ENCODE measurements at regions not wholly inside any gene's neighbourhood (a gene's known extent, or its start where the extent isn't known, plus 50 kb on each side); places are given as distances from the start of the nearest gene placed in this dataset.

GRCh38 chr11:95327273-95327948 is 96.4 kb upstream of the SESN3 start:
- no peak for TF ChIP-seq CTCF (IDR thresholded peaks at IDR 0.05; ENCODE audit: poor library complexity)
- TF ChIP-seq EZH2 (IDR thresholded peaks at IDR 0.05; ENCODE audit: borderline replicate concordance) = no peak
- TF ChIP-seq EZH2phosphoT487 (IDR thresholded peaks at IDR 0.05; ENCODE audit: low read depth, severe bottlenecking, unreplicated experiment) = no peak
